MM.1S (cell line): ENCODE measurements at regions not wholly inside any gene's neighbourhood (a gene's known extent, or its start where the extent isn't known, plus 50 kb on each side); places are given as distances from the start of the nearest gene placed in this dataset.

Experiments used
- DNase-seq: peaks from one replicate; pipeline ENCODE4 v3.0.0-alpha.2; 2015
- H2AFZ ChIP-seq: fragments of 300-600 bp; sonication (generic); 2 replicates; pipeline ENCODE4 v1.6.0; 2016; ENCODE audit warnings: antibody characterized with exemption, low read length
- H3F3A ChIP-seq: fragments of 300-600 bp; sonication (generic); 2 replicates; pipeline ENCODE4 v1.6.1; 2016; ENCODE audit warnings: mild to moderate bottlenecking, antibody characterized with exemption, low read length, moderate library complexity, mixed read lengths; ENCODE audit not compliant: insufficient read depth
- H3K27ac ChIP-seq: fragments of 300-600 bp; sonication (generic); 2 replicates; pipeline ENCODE4 v1.5.1; 2016; ENCODE audit warnings: mild to moderate bottlenecking, low read length
- H3K27me3 ChIP-seq: fragments of 300-600 bp; sonication (generic); replicated peaks from 2 replicates; pipeline ENCODE4 v1.6.0; 2016; ENCODE audit warnings: low read length; ENCODE audit not compliant: insufficient read depth
- H3K36me3 ChIP-seq: fragments of 300-600 bp; sonication (generic); replicated peaks from 2 replicates; pipeline ENCODE4 v1.6.1; 2016; ENCODE audit warnings: mild to moderate bottlenecking, low read length, mixed read lengths; ENCODE audit not compliant: insufficient read depth
- H3K4me1 ChIP-seq: fragments of 300-600 bp; sonication (generic); 2 replicates; pipeline ENCODE4 v1.6.1; 2016; ENCODE audit warnings: low read length, mixed read lengths
- H3K4me2 ChIP-seq: fragments of 300-600 bp; sonication (generic); 2 replicates; pipeline ENCODE4 v1.6.0; 2016; ENCODE audit warnings: low read depth, low read length
- H3K4me3 ChIP-seq: fragments of 300-600 bp; sonication (generic); 2 replicates; pipeline ENCODE4 v1.5.1; 2016; ENCODE audit warnings: low read length, mixed read lengths
- H3K79me2 ChIP-seq: fragments of 300-600 bp; sonication (generic); 2 replicates; pipeline ENCODE4 v1.6.1; 2016; ENCODE audit warnings: mixed run types, low read length, mixed read lengths
- H3K9ac ChIP-seq: fragments of 300-600 bp; sonication (generic); 2 replicates; pipeline ENCODE4 v1.6.1; 2016; ENCODE audit warnings: low read length, mixed read lengths
- H3K9me2 ChIP-seq: fragments of 300-600 bp; sonication (generic); replicated peaks from 2 replicates; pipeline ENCODE4 v1.6.1; 2016; ENCODE audit warnings: mild to moderate bottlenecking, low read length, mixed read lengths; ENCODE audit not compliant: insufficient read depth
- H3K9me3 ChIP-seq: fragments of 300-600 bp; sonication (generic); replicated peaks from 2 replicates; pipeline ENCODE4 v1.6.1; 2016; ENCODE audit warnings: mild to moderate bottlenecking, low read length, mixed read lengths; ENCODE audit not compliant: insufficient read depth
- H4K20me1 ChIP-seq: fragments of 300-600 bp; sonication (generic); 2 replicates; pipeline ENCODE4 v1.6.1; 2016; ENCODE audit warnings: mild to moderate bottlenecking, low read length, moderate library complexity, mixed read lengths; ENCODE audit not compliant: insufficient read depth
- CTCF ChIP-seq: fragments of 300-600 bp; sonication (generic); IDR thresholded peaks from 2 replicates; pipeline ENCODE4 v1.5.1; 2016; ENCODE audit warnings: antibody characterized with exemption, low read length, mixed read lengths
- EZH2 ChIP-seq: fragments of 300-600 bp; sonication (generic); optimal IDR thresholded peaks from 2 replicates; pipeline ENCODE3; 2017; ENCODE audit warnings: low read depth, mild to moderate bottlenecking, antibody characterized with exemption, low read length, mixed read lengths
- EZH2phosphoT487 ChIP-seq: fragments of 300-600 bp; sonication (generic); IDR thresholded peaks from 2 replicates; pipeline ENCODE4 v1.6.1; 2018; ENCODE audit warnings: antibody characterized with exemption, low read length

- DNase-seq = no peak
- Histone ChIP-seq H3K9me3 (no peaks in the 10 kb centered on the region), H3K4me3 (no peak overlapping the region), H3K27ac (no peak overlapping the region), H2AFZ (no peak overlapping the region), H3K9me2 (no peaks in the 10 kb centered on the region), H3K9ac (no peak overlapping the region), H3F3A (no peaks in the 10 kb centered on the region), H3K27me3 (no peaks in the 10 kb centered on the region), H3K4me1 (peaks cover 5% of the 10 kb centered on the region; the same call in 1 of the 2 replicates), H4K20me1 (no peaks in the 10 kb centered on the region), H3K4me2 (no peak overlapping the region), H3K36me3 (no peaks in the 10 kb centered on the region), H3K79me2 (no peaks in the 10 kb centered on the region)
- TF ChIP-seq EZH2phosphoT487 (no peak), EZH2 (no peak), CTCF (no peak)
These were observed 299.9 kb upstream of the BMP2 start for GRCh38 chr20:6467562-6467961.

- H2AFZ ChIP-seq = no peak overlapping the region
- no peaks in the 10 kb centered on the region for H3K36me3 ChIP-seq
- H3F3A ChIP-seq = no peaks in the 10 kb centered on the region
- H3K9ac ChIP-seq = no peak overlapping the region
- no peak overlapping the region for H3K27ac ChIP-seq
- no peaks in the 10 kb centered on the region for H3K9me3 ChIP-seq
- H4K20me1 ChIP-seq = no peaks in the 10 kb centered on the region
- no peaks in the 10 kb centered on the region for H3K27me3 ChIP-seq
- TF ChIP-seq CTCF = no peak
- no peak for TF ChIP-seq EZH2phosphoT487
- no peak for TF ChIP-seq EZH2
- no peak for DNase-seq
- no peak overlapping the region for H3K4me2 ChIP-seq
- peaks cover 5% of the 10 kb centered on the region; the same call in 1 of the 2 replicates for H3K4me1 ChIP-seq
- no peak overlapping the region for H3K4me3 ChIP-seq
- no peaks in the 10 kb centered on the region for H3K9me2 ChIP-seq
- H3K79me2 ChIP-seq = no peaks in the 10 kb centered on the region
These were observed 301.2 kb upstream of the BMP2 start for GRCh38 chr20:6466075-6466810.

GRCh38 chr20:6450841-6451240 lies 316.6 kb upstream of the BMP2 start:
- TF ChIP-seq CTCF (no peak), EZH2 (no peak), EZH2phosphoT487 (no peak)
- Histone ChIP-seq H3K9me2 (no peaks in the 10 kb centered on the region), H3K36me3 (no peaks in the 10 kb centered on the region), H3K27me3 (no peaks in the 10 kb centered on the region), H3K4me1 (no peaks in the 10 kb centered on the region), H3K27ac (no peak overlapping the region), H3K9ac (no peak overlapping the region), H3F3A (no peaks in the 10 kb centered on the region), H3K4me3 (no peak overlapping the region), H4K20me1 (no peaks in the 10 kb centered on the region), H3K9me3 (no peaks in the 10 kb centered on the region), H3K79me2 (no peaks in the 10 kb centered on the region), H2AFZ (no peak overlapping the region), H3K4me2 (no peak overlapping the region)
- no peak for DNase-seq
